NCI-H226 (cell line): ENCODE measurements at regions not wholly inside any gene's neighbourhood (a gene's known extent, or its start where the extent isn't known, plus 50 kb on each side); places are given as distances from the start of the nearest gene placed in this dataset.
"Not testable (repeated sequence)": the region's sequence is repeated elsewhere in the genome, so short reads cannot be mapped to it uniquely, and the experiment has no call there.

ENCODE experiments used
- DNase-seq: peaks from one replicate; pipeline ENCODE4 v3.0.0-alpha.2; 2015

GRCh38 chr11:116403794-116404461 is 368.9 kb downstream of the BUD13 start:
- DNase-seq, result no peak

GRCh38 chr11:116400081-116400480 is 372.7 kb downstream of the BUD13 start:
- no peak for DNase-seq

- peak; percentile 9 for DNase-seq
These were observed 375.1 kb downstream of the BUD13 start for GRCh38 chr11:116397602-116398084.

GRCh38 chr11:116396331-116396730 is 376.5 kb downstream of the BUD13 start:
- DNase-seq, result no peak

- no peak for DNase-seq
These were observed 378.8 kb downstream of the BUD13 start for GRCh38 chr11:116394022-116394421.

GRCh38 chr11:116390963-116391362 is 381.8 kb downstream of the BUD13 start:
- no peak for DNase-seq

- no peak for DNase-seq
These were observed 384.6 kb downstream of the BUD13 start for GRCh38 chr11:116388146-116388545.

- no peak for DNase-seq
These were observed 385.1 kb downstream of the BUD13 start for GRCh38 chr11:116387641-116388040.

GRCh38 chr11:116386118-116386699 is 386.6 kb downstream of the BUD13 start:
- DNase-seq, result no peak

GRCh38 chr11:116384876-116385275 is 387.9 kb downstream of the BUD13 start:
- no peak for DNase-seq

- DNase-seq, result no peak
These were observed 388.4 kb downstream of the BUD13 start for GRCh38 chr11:116384407-116384806.

- no peak for DNase-seq
These were observed 393.5 kb downstream of the BUD13 start for GRCh38 chr11:116379185-116379828.

GRCh38 chr11:116376547-116376946 is 396.2 kb downstream of the BUD13 start:
- no peak for DNase-seq

GRCh38 chr11:116376054-116376453 is 396.7 kb downstream of the BUD13 start:
- no peak for DNase-seq

- DNase-seq, result no peak
These were observed 397.6 kb downstream of the BUD13 start for GRCh38 chr11:116375221-116375620.

- DNase-seq, result no peak
These were observed 398.7 kb downstream of the BUD13 start for GRCh38 chr11:116374085-116374484.

- peak; percentile 14 for DNase-seq
These were observed 399.5 kb downstream of the BUD13 start for GRCh38 chr11:116373104-116373944.

GRCh38 chr11:116371146-116371545 is 401.6 kb downstream of the BUD13 start:
- DNase-seq, result no peak

GRCh38 chr11:116368784-116369183 is 404.0 kb downstream of the BUD13 start:
- no peak for DNase-seq

- peak; percentile 84 for DNase-seq
These were observed 405.7 kb downstream of the BUD13 start for GRCh38 chr11:116366980-116367645.

- no peak for DNase-seq
These were observed 406.3 kb downstream of the BUD13 start for GRCh38 chr11:116366451-116366850.

- not testable (repeated sequence) for DNase-seq
These were observed 407.9 kb downstream of the BUD13 start for GRCh38 chr11:116364925-116365324.

- no peak for DNase-seq
These were observed 408.4 kb downstream of the BUD13 start for GRCh38 chr11:116364348-116364747.
